ENCODE measurements at regions not wholly inside any gene's neighbourhood (a gene's known extent, or its start where the extent isn't known, plus 50 kb on each side); places are given as distances from the start of the nearest gene placed in this dataset.

- no peak for DNase-seq (ENCODE audit: low read depth in 3 of 3)
Observed at GRCh38 chr18:42620657-42621056, 494.8 kb downstream of the RIT2 start.

- DNase-seq (ENCODE audit: low read depth in 3 of 3) = no peak
Observed at GRCh38 chr18:42623935-42624334, 491.6 kb downstream of the RIT2 start.

- DNase-seq (ENCODE audit: low read depth in 3 of 3) = no peak
Observed at GRCh38 chr18:42632801-42633200, 482.7 kb downstream of the RIT2 start.

GRCh38 chr18:42635378-42636048, 480.0 kb downstream of the RIT2 start:
- DNase-seq (ENCODE audit: low read depth in 3 of 3) = no peak

GRCh38 chr18:42636309-42636708, 479.2 kb downstream of the RIT2 start:
- no peak for DNase-seq (ENCODE audit: low read depth in 3 of 3)

- DNase-seq (ENCODE audit: low read depth in 3 of 3) = no peak
Observed at GRCh38 chr18:42640160-42640559, 475.3 kb downstream of the RIT2 start.

- DNase-seq (ENCODE audit: low read depth in 3 of 3) = no peak
Observed at GRCh38 chr18:42641996-42642395, 473.5 kb downstream of the RIT2 start.

- no peak for DNase-seq (ENCODE audit: low read depth in 3 of 3)
Observed at GRCh38 chr18:42644729-42645131, 470.8 kb downstream of the RIT2 start.

GRCh38 chr18:42649331-42650035, 466.0 kb downstream of the RIT2 start:
- no peak for DNase-seq (ENCODE audit: low read depth in 3 of 3)

GRCh38 chr18:42654556-42654955, 460.9 kb downstream of the RIT2 start:
- DNase-seq (ENCODE audit: low read depth in 3 of 3) = no peak

GRCh38 chr18:42657551-42657950, 457.9 kb downstream of the RIT2 start:
- no peak for DNase-seq (ENCODE audit: low read depth in 3 of 3)

- no peak for DNase-seq (ENCODE audit: low read depth in 3 of 3)
Observed at GRCh38 chr18:42658171-42658570, 457.3 kb downstream of the RIT2 start.

- DNase-seq (ENCODE audit: low read depth in 3 of 3) = no peak
Observed at GRCh38 chr18:42659187-42659586, 456.3 kb downstream of the RIT2 start.

GRCh38 chr18:42670860-42671259, 444.6 kb downstream of the RIT2 start:
- DNase-seq (ENCODE audit: low read depth in 3 of 3) = no peak

GRCh38 chr18:42675810-42676209, 439.7 kb downstream of the RIT2 start:
- no peak for DNase-seq (ENCODE audit: low read depth in 3 of 3)

GRCh38 chr18:42683094-42683493, 432.4 kb downstream of the RIT2 start:
- DNase-seq (ENCODE audit: low read depth in 3 of 3) = no peak

GRCh38 chr18:42689310-42689709, 426.2 kb downstream of the RIT2 start:
- DNase-seq (ENCODE audit: low read depth in 3 of 3) = no peak

Measured in stimulated activated CD4-positive, alpha-beta T cell treated with anti-CD3 and anti-CD28 coated beads, TNF-alpha, amount 100 ng/mL, for 24 hours (primary cell).